ENCODE measurements at regions not wholly inside any gene's neighbourhood (a gene's known extent, or its start where the extent isn't known, plus 50 kb on each side); places are given as distances from the start of the nearest gene placed in this dataset.

DNA sequence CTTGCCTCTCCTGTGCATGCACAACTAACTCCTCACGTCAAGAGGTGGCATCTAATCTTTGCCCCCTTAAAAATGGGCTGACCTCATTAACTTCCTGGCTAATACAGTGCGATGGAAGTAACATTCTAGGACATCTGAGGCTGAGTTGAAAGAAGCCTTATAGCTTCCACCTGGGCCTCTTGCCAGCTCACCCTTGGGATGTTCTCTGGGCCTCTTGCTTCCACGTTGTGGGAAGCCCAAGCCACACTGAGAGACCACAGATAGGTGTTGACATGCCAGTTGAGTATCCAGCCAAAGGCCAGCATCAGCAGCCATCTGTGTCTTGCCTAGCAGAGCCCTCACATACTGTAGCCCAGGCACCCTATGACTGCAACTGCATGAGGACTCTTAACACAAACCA is 60.8 kb upstream of the GDF10 start:
- H3K4me3 ChIP-seq = no peak overlapping the region
- TF ChIP-seq POLR2A (IDR thresholded peaks at IDR 0.05) = no peak
- no peak for TF ChIP-seq CTCF (IDR thresholded peaks at IDR 0.05)
- intact Hi-C loops (cut with DNase I; ENCODE audit: low total_unique reads) = no loop called here
- no peaks in the 10 kb centered on the region for H3K9me3 ChIP-seq
- WGBS, 2 donors = 68 to 75% methylated on average over 3 of the region's 3 CpGs
- no peaks in the 10 kb centered on the region for H3K27me3 ChIP-seq
- DNase-seq = no peak
- H3K36me3 ChIP-seq (ENCODE audit: low read depth, missing control alignments) = no peaks in the 10 kb centered on the region
- H3K27ac ChIP-seq = no peak overlapping the region
- no peaks in the 10 kb centered on the region for H3K4me1 ChIP-seq

- Histone ChIP-seq H3K27me3 (no peaks in the 10 kb centered on the region), H3K9me3 (no peaks in the 10 kb centered on the region), H3K4me3 (no peak overlapping the region), H3K27ac (no peak overlapping the region), H3K36me3 (ENCODE audit: low read depth, missing control alignments) (no peaks in the 10 kb centered on the region), H3K4me1 (no peaks in the 10 kb centered on the region)
- intact Hi-C loops (cut with DNase I; ENCODE audit: low total_unique reads) = no loop called here
- 100% methylated on average over 1 of the region's 1 CpG for WGBS, 2 donors
- no peak for DNase-seq
- TF ChIP-seq CTCF (IDR thresholded peaks at IDR 0.05) (no peak), POLR2A (IDR thresholded peaks at IDR 0.05) (no peak)
Measured at GRCh38 chr10:47240173-47240572, 59.8 kb upstream of the GDF10 start.

GRCh38 chr10:47241256-47241655 is 58.7 kb upstream of the GDF10 start:
- DNase-seq = no peak
- H3K4me3 ChIP-seq = no peak overlapping the region
- no peaks in the 10 kb centered on the region for H3K9me3 ChIP-seq
- intact Hi-C loops (cut with DNase I; ENCODE audit: low total_unique reads) = no loop called here
- no peaks in the 10 kb centered on the region for H3K36me3 ChIP-seq (ENCODE audit: low read depth, missing control alignments)
- H3K27ac ChIP-seq = no peak overlapping the region
- H3K4me1 ChIP-seq = no peaks in the 10 kb centered on the region
- WGBS, 2 donors = 49 to 69% methylated on average over 1 to 2 of the region's 2 CpGs
- TF ChIP-seq CTCF (IDR thresholded peaks at IDR 0.05) (no peak), POLR2A (IDR thresholded peaks at IDR 0.05) (no peak)
- H3K27me3 ChIP-seq = no peaks in the 10 kb centered on the region

DNA sequence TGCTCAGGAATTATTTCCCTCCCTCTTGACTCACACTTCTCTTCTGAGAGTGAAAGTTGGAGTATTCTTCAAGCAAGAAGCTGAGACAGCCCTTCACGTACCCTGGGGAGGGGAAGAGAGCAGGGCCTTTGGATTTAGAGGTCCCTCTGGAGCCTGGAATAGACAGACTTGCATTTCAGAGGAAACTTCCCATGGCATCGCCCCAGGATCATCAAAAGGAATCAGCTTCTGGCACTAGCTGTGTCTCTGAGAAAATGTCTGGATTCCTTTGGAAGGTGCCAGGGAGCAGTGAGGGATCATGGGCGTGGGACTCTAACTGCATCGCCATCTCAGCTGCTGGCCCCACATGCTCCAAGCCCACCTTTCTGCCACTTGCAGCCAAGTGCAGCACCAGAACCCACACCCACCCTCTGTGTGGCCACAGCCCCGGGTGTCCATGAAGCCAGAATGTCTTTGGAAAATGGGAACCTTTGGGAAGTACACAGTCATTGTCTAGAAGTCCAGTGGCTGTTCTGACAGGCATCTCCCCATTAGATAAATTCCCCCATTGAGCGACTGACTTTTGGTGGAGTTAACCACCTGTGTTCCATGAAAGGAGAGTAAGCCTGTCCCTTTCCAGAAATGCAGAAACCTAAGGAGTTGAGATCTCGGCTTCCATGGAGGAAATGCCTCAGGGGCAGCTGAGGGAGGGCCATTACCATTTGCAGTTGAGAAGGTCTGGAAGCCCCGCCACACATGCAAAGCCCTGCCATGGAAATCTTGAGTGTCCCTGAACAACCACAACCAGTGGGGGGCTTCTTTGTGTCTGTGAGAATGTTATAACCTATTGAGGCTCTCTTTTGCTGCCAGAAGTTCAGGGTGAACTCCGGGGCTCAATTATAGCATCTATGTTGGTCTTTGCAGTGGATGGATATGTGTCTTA is 57.8 kb upstream of the GDF10 start:
- Histone ChIP-seq H3K27me3 (no peaks in the 10 kb centered on the region), H3K36me3 (ENCODE audit: low read depth, missing control alignments) (no peaks in the 10 kb centered on the region), H3K9me3 (no peaks in the 10 kb centered on the region), H3K27ac (no peak overlapping the region), H3K4me1 (no peaks in the 10 kb centered on the region), H3K4me3 (no peak overlapping the region)
- WGBS, 2 donors = 89 to 90% methylated on average over 7 to 9 of the region's 9 CpGs
- TF ChIP-seq POLR2A (IDR thresholded peaks at IDR 0.05) (no peak), CTCF (IDR thresholded peaks at IDR 0.05) (no peak)
- intact Hi-C loops (cut with DNase I; ENCODE audit: low total_unique reads) = no loop called here
- DNase-seq = no peak

- WGBS, 2 donors = 92 to 97% methylated on average over 4 of the region's 4 CpGs
- intact Hi-C loops (cut with DNase I; ENCODE audit: low total_unique reads) = no loop called here
- no peaks in the 10 kb centered on the region for H3K36me3 ChIP-seq (ENCODE audit: low read depth, missing control alignments)
- no peaks in the 10 kb centered on the region for H3K9me3 ChIP-seq
- DNase-seq = no peak
- H3K27me3 ChIP-seq = no peaks in the 10 kb centered on the region
- H3K4me1 ChIP-seq = no peaks in the 10 kb centered on the region
- no peak overlapping the region for H3K27ac ChIP-seq
- H3K4me3 ChIP-seq = no peak overlapping the region
- TF ChIP-seq CTCF (IDR thresholded peaks at IDR 0.05) = no peak
- TF ChIP-seq POLR2A (IDR thresholded peaks at IDR 0.05) = no peak
Measured at GRCh38 chr10:47243356-47243755, 56.6 kb upstream of the GDF10 start.
